ENCODE measurements at regions not wholly inside any gene's neighbourhood (a gene's known extent, or its start where the extent isn't known, plus 50 kb on each side); places are given as distances from the start of the nearest gene placed in this dataset.

- no peak overlapping the region for H3K27ac ChIP-seq
- intact Hi-C loops (cut with DNase I), result no loop called here
- no peaks in the 10 kb centered on the region for H3K4me1 ChIP-seq
- H3K4me3 ChIP-seq, result no peak overlapping the region
- H3K27me3 ChIP-seq, result peaks cover 0 to 16% (median 4%) of the 10 kb centered on the region in 9 donors
- H3K36me3 ChIP-seq, result no peaks in the 10 kb centered on the region
- TF ChIP-seq CTCF (IDR thresholded peaks at IDR 0.05), result no peak
- TF ChIP-seq POLR2A (IDR thresholded peaks at IDR 0.05), result no peak
- no peaks in the 10 kb centered on the region for H3K9me3 ChIP-seq
- ATAC-seq (no peak), DNase-seq (no peak)
- WGBS, 4 donors, result 28 to 48% (median 40%) methylated on average over 3 of the region's 3 CpGs
Observed at GRCh38 chr10:77692782-77693181, 55.2 kb upstream of the KCNMA1 start.

GRCh38 chr10:77689339-77689738, 51.7 kb upstream of the KCNMA1 start:
- H3K4me1 ChIP-seq, result no peaks in the 10 kb centered on the region
- no peaks in the 10 kb centered on the region for H3K9me3 ChIP-seq
- ATAC-seq (no peak), DNase-seq (no peak)
- no peak overlapping the region for H3K4me3 ChIP-seq
- intact Hi-C loops (cut with DNase I), result no loop called here
- peaks cover 0 to 24% (median 4%) of the 10 kb centered on the region in 9 donors for H3K27me3 ChIP-seq
- no peak overlapping the region for H3K27ac ChIP-seq
- no peaks in the 10 kb centered on the region for H3K36me3 ChIP-seq
- WGBS, 4 donors, result 58 to 65% (median 62%) methylated on average over 5 of the region's 5 CpGs
- TF ChIP-seq POLR2A (IDR thresholded peaks at IDR 0.05) (no peak), CTCF (IDR thresholded peaks at IDR 0.05) (no peak)

GRCh38 chr10:77687621-77688020, 50.0 kb upstream of the KCNMA1 start:
- intact Hi-C loops (cut with DNase I), result no loop called here
- TF ChIP-seq POLR2A (IDR thresholded peaks at IDR 0.05), result no peak
- TF ChIP-seq CTCF (IDR thresholded peaks at IDR 0.05), result no peak
- no peaks in the 10 kb centered on the region for H3K36me3 ChIP-seq
- no peaks in the 10 kb centered on the region for H3K9me3 ChIP-seq
- DNase-seq (no peak), ATAC-seq (no peak)
- 70 to 82% (median 76%) methylated on average over 2 of the region's 2 CpGs for WGBS, 4 donors
- H3K27me3 ChIP-seq, result peaks cover 0 to 30% (median 4%) of the 10 kb centered on the region in 9 donors
- no peaks in the 10 kb centered on the region for H3K4me1 ChIP-seq
- no peak overlapping the region for H3K27ac ChIP-seq
- H3K4me3 ChIP-seq, result no peak overlapping the region
